GM19240 (cell line): ENCODE measurements at regions not wholly inside any gene's neighbourhood (a gene's known extent, or its start where the extent isn't known, plus 50 kb on each side); places are given as distances from the start of the nearest gene placed in this dataset.
"Not testable (repeated sequence)": the region's sequence is repeated elsewhere in the genome, so short reads cannot be mapped to it uniquely, and the experiment has no call there.

Source experiments
- DNase-seq: peaks from one replicate; pipeline ENCODE4 v3.0.0; 2011; ENCODE audit warnings: low spot score; ENCODE audit not compliant: insufficient read length

DNA sequence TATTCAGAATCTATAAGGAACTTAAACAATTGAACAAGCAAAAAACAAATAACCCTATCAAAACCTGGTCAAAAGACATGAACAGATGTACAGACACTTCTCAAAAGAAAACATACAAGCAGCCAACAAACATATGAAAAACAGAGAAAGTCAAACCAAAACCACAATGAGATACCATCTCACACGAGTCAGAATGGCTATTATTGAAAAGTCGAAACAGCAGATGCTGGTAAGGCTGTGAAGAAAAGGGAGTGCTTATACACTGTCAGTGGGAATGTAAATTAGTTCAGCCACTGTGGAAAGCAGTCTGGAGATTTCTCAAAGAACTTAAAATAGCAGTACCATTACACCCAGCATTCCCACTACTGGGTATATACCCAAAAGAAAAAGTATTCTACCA is 520.1 kb downstream of the LTN1 start:
- not testable (repeated sequence) for DNase-seq

DNA sequence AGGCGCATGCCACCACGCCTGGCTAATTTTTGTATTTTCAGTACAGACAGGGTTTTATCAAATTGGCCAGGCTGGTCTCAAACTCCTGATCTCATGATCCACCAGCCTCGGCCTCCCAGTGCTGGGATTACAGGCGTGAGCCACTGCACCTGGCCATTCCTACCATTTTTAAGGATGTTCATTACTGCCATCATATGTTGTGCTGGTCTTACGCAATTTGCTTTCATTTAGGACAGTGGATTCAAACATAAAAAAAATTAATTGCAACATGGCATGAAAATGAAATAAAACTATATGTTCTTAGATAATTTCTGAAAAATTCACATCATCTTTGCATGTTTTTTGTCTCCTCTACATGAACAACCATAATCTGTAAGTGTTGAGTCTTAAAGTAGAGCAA is 527.7 kb downstream of the LTN1 start:
- DNase-seq: no peak

DNA sequence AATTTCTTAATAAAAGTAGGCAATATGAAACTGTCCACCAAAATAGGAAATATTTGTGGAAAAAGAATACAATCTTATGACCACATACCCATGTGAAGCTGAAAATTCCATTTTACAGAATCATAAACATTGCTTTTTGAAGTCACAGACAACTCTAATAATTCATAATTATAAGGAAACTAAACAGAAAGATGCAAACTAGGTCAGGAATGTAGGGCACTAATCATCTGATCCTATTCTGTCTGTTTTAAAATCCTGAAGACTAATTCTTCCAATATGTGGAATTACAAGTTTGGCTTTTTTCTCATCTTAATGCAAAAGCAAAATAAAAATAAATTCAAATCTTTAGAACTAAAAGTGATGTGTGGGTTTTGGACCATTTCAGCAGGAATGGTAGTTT is 528.6 kb downstream of the LTN1 start:
- DNase-seq: no peak

DNA sequence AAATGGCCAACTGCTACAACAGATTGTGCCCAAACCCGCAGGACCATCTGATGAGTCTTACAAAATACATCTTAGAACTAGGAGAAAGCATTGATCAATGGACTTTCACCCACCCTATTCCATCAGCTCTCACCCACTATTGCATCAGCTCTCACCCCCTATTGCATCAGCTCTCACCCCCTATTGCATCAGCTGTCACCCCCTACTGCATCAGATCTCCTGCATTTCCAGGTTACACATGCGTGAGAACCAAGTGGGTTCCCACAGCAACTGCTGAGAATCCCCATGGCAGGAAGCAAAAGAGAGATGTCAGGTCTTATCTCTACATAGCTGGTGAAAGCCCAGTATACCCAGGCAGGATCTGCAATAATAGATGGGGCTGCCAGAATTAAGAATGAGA is 533.5 kb downstream of the LTN1 start:
- DNase-seq: no peak

DNA sequence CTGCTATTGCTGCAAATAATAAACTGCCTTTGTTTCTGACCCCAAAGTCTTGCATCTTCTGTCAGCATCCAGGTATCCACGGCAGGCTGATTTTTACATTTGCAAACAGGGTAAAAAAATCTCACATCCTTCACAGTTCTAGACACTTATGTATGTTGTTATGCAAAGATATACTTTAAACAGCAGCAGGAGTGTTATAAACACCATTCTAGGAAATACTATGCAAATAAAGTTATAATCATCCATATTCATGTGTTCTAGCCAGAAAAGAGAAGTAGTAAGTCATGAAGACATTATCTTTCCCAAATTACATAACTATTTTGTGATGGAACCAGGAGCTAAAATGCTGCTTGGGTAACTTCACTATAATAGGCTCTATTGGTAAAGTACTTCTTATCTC is 534.2 kb downstream of the LTN1 start:
- DNase-seq: no peak

DNA sequence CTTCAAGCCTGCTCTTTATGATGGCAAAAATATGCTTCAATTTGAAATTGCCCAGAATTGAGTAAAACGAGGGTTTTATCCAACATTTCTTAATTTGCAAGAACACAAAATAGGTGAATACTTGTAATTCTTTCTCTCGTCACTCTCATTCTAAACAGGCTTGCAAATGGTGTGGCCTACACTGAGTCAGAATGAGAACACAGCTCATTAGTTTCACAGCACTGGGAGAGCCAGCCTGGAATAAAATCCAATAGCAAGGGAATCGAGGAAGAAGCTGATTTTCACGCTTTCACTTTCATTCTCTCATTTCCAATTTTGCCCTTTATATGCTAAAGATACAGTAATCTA is 537.5 kb downstream of the LTN1 start:
- DNase-seq: no peak

DNA sequence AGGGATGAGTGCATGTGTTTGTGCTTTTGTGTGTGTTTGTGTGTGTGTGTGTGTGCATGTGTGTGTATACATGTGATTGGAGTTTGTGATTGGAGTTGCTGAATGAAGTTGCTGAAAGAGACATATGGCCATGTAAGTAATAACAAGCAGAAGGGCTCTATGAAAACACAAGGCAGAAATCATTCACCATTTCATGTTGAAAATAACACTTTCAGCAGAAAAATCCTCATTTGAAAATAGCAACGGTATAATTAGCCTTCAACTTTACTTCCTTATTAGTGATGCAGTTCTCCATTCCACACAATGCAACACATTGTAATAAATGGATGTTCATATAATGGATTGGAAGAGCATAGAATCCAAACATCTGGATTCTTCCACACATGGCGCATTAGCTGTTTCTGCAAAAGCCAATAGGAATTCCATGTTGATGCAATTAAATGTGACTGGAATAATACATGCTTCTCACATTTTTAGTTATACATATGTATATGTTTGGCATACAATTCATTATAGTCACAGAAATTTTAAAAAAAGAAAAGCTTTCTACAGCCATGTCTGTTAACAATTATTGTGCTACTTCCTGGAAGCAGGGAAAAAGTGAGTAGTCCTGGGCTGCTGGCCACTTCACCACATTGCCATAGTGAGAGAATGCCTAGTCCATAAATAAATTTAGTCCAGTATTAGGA is 538.0 kb downstream of the LTN1 start:
- DNase-seq: no peak

DNA sequence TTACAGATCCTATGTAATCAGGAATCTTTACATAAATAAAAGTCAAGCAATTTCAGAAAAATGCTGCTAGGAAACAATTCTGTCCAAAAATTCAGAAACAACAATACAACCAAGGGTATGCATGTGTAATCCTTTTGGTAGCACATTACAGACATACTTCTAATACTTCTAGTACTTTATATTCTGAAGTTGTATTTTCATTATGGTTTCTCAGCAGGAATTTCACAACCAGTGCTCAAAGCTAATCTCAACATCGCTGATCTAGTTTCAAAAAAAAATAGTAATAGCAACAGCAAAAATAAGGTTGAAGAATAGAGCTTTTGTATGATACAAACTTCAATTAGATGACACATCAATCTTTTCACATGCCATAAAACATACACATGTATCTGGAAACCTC is 545.2 kb downstream of the LTN1 start:
- no peak for DNase-seq

DNA sequence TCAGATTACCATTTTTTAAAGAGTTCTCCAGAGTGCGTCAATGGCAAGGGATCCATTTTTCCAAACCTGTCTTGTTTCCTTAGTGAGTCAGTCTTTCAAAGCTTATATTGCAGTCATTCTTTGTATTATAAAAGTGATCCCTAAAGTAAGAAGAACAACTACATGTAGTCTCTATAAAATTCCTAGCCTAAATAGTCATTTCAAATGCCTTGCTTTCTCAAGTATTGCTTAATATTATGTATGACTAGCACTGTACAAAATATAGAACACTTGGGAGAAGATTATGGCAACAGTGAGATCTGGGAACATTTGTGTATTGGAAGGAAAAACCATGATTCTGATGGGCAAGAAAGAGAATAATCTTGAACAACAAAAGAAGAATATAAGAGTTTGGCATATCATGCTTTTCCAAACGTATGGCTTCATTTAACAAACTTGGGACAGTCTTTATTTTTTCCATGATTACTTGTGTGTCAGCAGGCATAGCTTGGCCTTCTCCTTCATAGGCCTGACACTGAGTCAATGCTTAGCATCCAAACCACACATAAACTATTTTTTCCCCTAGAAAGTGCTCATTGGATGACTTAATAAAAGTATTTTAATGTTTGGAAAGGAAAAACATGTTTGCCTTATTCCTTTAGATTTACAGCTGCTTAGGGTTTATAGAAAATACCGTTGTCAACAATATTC is 547.4 kb downstream of the LTN1 start:
- no peak for DNase-seq

DNA sequence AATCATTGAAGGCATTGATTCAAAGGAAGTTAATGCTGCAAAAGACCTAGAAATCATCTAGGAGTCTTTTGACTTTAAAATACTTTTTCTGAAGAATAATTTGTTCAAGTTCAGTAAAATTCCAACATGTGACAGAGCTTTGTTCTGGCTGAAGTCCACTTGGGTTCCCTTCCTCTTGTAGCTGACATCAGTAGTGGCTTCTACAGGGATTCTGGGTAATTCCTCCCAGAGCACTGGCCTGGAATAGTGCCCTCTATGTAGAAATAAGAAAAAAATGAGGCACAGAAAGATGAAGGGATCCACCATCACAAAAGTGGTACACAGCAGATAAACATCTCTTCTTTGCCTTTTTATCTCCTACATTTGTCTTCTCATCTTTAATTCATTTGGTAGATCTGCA is 548.1 kb downstream of the LTN1 start:
- no peak for DNase-seq

DNA sequence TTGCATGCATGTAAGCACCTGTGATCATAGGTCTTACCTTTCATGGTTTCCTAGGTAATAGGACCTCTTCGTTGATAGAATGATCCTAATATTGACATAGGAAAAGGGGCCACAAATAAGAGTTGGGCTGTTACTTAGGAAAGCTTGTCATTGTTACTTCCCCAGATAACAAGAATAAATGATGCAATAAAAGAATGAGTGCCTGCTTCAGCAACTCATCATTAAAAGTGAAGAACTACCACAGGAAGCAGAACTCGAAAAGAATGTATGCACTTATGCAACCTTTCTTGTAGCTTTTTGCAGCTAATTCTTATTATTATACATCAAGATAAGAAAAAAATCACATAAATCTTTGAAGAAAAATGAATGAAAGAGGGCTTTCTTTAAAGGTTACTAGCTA is 548.6 kb downstream of the LTN1 start:
- no peak for DNase-seq

DNA sequence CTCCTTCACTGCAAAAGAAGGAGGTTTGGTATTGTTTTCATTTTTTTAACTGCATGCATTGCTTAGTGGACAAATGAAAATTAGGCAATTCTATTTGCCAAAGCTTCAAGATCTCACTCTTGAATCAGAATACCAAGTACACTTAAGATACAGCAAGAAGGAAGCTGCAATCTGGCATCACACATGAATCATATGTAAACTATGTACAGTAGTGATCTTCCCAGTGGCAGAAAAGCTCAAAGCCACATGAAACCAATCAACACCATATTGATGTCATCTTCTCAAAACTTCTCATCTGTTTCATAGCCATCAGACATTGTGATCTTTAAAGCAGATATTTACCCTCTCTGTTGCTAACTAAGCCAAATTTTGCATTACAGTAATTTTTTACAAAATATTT is 550.1 kb downstream of the LTN1 start:
- no peak for DNase-seq

DNA sequence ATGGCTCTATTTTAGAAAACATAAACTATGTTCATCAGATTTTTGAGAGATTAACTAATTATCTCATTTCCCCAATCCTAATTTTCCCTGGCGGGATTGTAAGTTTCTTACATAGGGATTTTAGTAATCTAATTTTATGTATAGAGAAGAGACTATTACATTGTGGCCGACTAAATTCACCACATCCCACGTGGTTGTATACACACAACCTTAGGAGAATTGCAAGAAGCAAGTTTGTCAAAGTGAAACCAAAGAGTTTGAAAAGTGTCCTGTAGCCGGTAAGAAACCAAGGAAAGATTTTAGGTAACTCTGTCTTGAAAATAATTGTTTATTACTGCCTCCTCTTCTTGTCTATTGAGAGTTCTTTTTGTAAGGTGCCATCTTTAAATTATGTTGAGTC is 550.6 kb downstream of the LTN1 start:
- DNase-seq: no peak

DNA sequence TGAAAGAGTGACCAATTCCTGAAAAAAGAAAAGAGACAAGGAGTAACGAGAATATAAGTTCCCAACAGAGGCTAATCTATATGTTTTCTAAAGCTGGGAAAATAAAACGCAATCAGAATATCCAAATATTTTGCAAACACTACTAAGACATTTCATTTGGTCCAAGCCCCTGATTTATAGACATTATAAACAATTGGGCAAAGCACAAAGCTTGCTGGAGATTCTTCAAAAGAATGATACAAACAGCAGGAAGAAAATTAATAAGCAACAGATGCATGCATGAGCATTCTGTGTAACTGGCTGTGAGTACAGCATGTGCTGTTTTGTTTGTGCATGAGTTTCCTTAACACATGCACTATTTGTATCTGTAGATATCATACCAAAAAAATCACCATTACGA is 552.9 kb downstream of the LTN1 start:
- DNase-seq: no peak

DNA sequence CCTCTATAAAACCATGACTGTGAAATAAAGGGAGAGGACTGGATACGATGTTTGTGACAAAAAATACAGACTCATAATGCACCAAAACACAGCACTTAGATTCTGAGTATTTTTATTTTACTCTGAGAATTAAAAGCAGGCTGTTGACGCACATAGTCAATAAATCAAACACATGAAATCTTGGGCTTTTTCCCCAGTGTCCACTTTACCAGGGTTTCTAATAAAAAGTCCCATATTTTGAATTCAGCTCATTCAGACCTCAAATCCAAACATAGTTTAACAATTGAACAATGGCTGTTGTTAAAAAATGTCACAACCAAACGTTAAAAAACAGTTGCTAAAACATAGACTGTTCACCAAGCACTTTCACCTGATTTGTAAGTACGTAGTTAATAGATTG is 553.4 kb downstream of the LTN1 start:
- DNase-seq: no peak

DNA sequence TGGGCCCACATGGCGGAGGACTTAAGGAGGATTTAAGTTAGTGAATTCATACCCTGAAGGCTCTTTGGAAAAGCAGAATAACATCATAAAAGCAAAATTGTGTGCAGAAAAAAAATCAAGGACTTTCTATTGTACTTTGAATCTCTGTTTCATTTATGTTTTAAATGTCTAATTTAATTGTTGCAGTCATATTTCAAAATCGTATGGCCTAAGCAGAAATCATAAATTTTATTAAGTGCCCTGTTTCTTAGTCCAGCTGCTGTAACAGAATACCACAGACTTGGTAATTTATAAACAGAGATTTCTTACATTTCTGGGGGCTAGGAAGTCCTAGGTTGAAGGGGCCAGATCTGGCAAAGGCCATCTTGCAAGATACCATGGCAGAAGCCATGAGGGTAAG is 555.6 kb downstream of the LTN1 start:
- no peak for DNase-seq

DNA sequence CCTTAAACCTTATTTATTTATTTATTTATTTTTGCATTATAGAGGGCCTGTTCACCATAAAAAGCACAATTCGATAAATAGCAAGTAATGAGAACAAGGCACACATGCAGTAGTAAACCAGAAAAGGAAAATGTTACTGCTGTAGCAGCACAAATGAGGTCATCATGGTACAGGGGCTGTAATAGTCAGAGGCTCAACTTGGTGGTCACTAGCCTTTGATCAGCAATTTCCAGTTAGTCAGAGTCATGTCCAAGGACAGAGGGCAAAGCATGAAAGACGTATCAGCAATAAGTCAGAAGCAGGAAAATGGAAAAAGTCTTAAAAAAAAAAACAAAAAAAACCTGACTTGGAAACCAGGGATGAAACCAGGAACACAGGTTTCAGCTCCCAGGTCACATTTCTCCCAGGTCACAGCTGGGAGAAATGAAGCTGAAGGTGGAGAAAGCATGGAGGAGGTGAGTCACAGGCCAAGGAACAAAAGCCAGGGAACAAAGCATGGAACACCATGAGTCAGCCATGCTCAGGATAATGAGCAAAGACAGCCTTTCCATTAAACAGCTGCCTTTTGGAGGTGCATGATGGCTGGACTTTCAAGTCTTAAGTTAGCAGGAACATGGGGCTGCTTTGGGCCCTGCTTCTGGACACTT is 556.3 kb downstream of the LTN1 start:
- DNase-seq: no peak

DNA sequence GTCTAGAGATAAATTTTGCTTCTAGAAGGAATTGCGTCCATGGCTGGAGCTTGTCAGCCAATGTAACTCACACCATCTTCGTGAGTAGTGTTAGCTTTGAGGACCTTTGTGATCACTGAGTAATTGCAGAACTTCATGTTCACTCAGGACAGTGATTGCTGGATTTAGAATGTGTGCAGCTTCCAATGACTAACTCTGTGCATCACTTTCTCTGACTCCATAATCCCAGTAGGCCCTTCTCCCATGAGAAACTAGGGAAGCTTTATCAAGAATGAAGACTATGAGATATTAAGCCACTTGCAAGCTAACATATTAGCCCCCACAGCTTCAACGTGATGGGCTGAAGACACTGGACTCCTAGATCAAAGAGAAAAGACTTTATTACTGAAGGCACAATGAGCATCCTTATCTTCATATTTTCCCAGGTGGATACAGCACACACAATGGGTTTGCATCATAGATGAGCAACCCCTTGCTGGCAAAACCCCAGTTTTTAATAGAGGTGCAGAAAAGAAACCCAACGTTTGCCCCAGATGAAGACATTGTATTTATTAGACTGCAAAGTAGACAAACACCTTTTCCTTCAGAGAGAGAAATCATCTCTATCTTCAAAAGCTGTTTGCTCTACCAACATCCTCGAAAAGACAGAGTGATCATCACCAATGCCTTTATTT is 561.0 kb downstream of the LTN1 start:
- DNase-seq: no peak

DNA sequence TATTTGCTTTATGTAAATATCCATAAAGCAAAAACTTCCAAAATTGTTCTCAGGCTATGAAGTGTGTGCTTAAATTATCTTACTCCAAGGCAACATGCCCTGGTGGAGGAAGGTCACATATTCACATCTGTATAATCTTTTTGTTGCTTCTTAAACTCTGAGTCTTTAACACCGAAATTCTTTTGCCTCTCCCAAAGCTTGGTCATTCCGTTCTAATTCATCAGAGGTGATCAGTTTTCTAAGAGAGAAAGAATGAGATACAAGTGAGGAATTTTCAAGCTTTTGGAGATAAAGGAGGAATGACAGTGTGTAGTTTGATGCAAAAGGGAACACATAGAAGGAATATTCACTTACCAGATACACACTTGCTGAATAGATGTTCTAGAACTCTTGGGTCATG is 561.7 kb downstream of the LTN1 start:
- DNase-seq: no peak

DNA sequence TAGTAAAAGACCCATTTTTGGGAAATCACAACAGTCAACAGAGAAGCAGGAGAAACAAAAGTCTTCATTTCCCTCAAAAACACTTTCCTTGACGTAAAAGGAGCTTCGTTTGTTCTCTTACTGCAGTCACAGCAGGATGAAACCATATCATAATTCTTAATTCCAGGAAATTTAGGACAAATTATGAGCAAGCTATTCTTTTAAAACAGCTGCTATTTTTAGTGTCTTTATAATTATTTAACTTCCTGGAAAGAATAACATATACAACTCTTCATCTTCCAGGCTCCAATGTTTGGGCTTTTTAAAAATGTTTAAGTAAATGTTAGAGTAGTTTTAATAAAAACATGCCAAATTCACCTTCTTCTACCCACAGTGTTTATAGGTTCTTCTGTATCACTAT is 563.5 kb downstream of the LTN1 start:
- no peak for DNase-seq

DNA sequence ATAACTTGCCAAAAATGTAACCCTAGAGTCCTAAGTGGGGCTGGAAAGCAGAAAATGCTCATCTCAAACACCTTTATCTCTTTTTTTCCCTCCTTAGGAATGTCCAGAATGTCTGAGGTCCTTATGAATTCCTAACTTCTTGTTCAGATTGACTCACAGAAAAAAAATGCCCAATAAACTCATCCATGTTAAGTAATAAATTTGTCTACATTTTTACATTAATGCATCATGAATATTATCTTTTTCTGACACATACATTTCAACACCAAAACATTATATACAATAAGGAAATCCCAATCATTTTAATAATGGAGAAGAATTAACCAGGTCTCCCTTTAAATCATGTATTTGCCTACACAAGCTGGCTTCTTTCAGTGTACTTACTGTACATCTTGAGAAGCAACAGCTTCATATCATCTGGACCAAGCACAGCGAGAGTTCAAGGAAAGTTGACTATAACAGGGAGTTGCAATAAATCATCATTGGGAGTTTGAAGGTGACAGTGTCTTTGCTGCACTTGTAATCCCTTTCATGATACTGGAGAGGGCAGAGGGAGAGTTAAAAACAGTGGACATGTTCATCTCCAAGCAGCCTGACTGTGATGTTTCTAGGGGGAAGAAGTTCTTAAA is 565.2 kb downstream of the LTN1 start:
- DNase-seq: no peak

DNA sequence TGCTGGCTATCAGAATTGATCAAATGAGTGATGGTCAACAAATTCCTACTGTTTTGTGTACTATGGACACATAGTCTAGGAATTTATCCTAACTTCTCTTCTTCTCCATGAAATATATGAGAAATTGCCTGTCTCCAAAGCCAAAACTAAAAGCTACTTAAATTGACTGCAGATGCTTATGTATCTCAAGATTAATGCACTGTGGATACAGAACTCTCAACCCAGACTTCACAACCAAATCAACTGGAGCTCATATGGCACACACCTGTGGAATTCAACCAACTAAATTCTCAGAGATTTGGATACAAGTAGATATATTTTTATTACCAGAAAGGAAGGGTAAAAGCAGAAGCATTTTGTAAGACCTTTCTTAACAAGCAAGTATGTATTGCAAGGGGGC is 566.1 kb downstream of the LTN1 start:
- DNase-seq: no peak
